Endothelial cell of umbilical vein (primary cell): ENCODE measurements at regions not wholly inside any gene's neighbourhood (a gene's known extent, or its start where the extent isn't known, plus 50 kb on each side); places are given as distances from the start of the nearest gene placed in this dataset.

Experiments
- BruUV-seq: library from RNA; stranded (reverse); fragments of 400-500 nt; replicated peaks from 2 replicates; lab custom pipeline; 2021; lab: Mats Ljungman, UMichigan
- CTCF ChIA-PET: fragments of 300-600, 350-600 bp; sonication (Branson Sonifier 250); formaldehyde crosslinking; loops from one replicate; lab custom pipeline; 2021; ENCODE audit warnings: antibody characterized with exemption, inconsistent platforms; lab: Charles Lee
- POLR2A ChIA-PET: fragments of 300-600, 350-600 bp; sonication (Branson Sonifier 250); formaldehyde crosslinking; loops from one replicate; lab custom pipeline; 2021; ENCODE audit warnings: antibody characterized with exemption, inconsistent platforms; lab: Charles Lee
- DNase-seq: peaks from one replicate; pipeline ENCODE4 v3.0.0-alpha.2; 2011; ENCODE audit warnings: low read depth, low spot score
- FAIRE-seq: peaks from 2 replicates; lab custom pipeline; 2011; peaks lifted over from hg19 to GRCh38; lab: Jason Lieb, UNC
- H2AFZ ChIP-seq: 2 replicates; pipeline ENCODE4 v1.6.0; 2012; ENCODE audit warnings: low read depth, low read length, control low read depth, inconsistent platforms
- H3K27ac ChIP-seq: 2 replicates; pipeline ENCODE4 v1.5.1; 2011; ENCODE audit warnings: low read depth, mild to moderate bottlenecking, control low read depth, low read length, moderate library complexity; ENCODE audit not compliant: insufficient read depth
- H3K27me3 ChIP-seq, 2 experiments: 2 replicates each; pipeline versions ENCODE4 v1.6.0 to v1.6.1; 2011; ENCODE audit warnings: low read length in 2 of 2, mixed read lengths in 1 of 2; ENCODE audit not compliant: control insufficient read depth in 2 of 2, insufficient read depth in 2 of 2
- H3K36me3 ChIP-seq, 2 experiments: 2 replicates in 1 of 2; 3 replicates in 1 of 2; pipeline ENCODE4 v1.5.1; 2011; ENCODE audit warnings: low read length in 2 of 2, mild to moderate bottlenecking in 1 of 2, moderate library complexity in 1 of 2; ENCODE audit not compliant: control insufficient read depth in 2 of 2, insufficient read depth in 2 of 2; ENCODE audit errors: extremely low read depth in 1 of 2
- H3K4me1 ChIP-seq: 3 replicates; pipeline ENCODE4 v1.5.1; 2011; ENCODE audit warnings: mild to moderate bottlenecking, low read length; ENCODE audit not compliant: control insufficient read depth, insufficient read depth; ENCODE audit errors: extremely low read depth
- H3K4me2 ChIP-seq: 2 replicates; pipeline ENCODE4 v1.6.1; 2011; ENCODE audit warnings: low read length, control low read depth, mixed read lengths; ENCODE audit not compliant: insufficient read depth
- H3K4me3 ChIP-seq, 3 experiments: fragments of 200-600 bp in 1 of 3; sonication (generic), shearing (Covaris generic) in 1 of 3; replicated peaks in 1 of 3; 2 replicates each; pipeline ENCODE4 v1.5.1; 2011 to 2016; ENCODE audit warnings: control low read depth in 3 of 3, low read length in 3 of 3, mild to moderate bottlenecking in 2 of 3, inconsistent platforms in 1 of 3, low read depth in 1 of 3, moderate library complexity in 1 of 3; ENCODE audit not compliant: insufficient read depth in 1 of 3
- H3K79me2 ChIP-seq: 2 replicates; pipeline ENCODE4 v1.6.0; 2012; ENCODE audit warnings: low read length, inconsistent platforms; ENCODE audit not compliant: control insufficient read depth, insufficient read depth
- H3K9ac ChIP-seq: replicated peaks from 2 replicates; pipeline ENCODE3; 2011; ENCODE audit warnings: low read length, control low read depth; ENCODE audit not compliant: insufficient read depth; ENCODE audit errors: extremely low read depth
- H3K9me1 ChIP-seq: replicated peaks from 3 replicates; pipeline ENCODE4 v1.6.0; 2011; ENCODE audit warnings: mild to moderate bottlenecking, low read length; ENCODE audit not compliant: control insufficient read depth, insufficient read depth; ENCODE audit errors: extremely low read depth
- H3K9me3 ChIP-seq: replicated peaks from 2 replicates; pipeline ENCODE4 v1.5.1; 2012; ENCODE audit warnings: low read length, inconsistent platforms; ENCODE audit not compliant: control insufficient read depth, insufficient read depth
- H4K20me1 ChIP-seq: replicated peaks from 2 replicates; pipeline ENCODE3; 2011; ENCODE audit warnings: mild to moderate bottlenecking, low read length; ENCODE audit not compliant: control insufficient read depth, insufficient read depth; ENCODE audit errors: extremely low read depth
- CTCF ChIP-seq, 2 donors: IDR thresholded peaks; 1 replicate in 1 of 2; 2 replicates in 1 of 2; pipeline ENCODE4 v1.5.1; 2011; ENCODE audit warnings: low read length in 2 of 2, mild to moderate bottlenecking in 2 of 2, moderate library complexity in 2 of 2, control low read depth in 1 of 2, inconsistent platforms in 1 of 2, low read depth in 1 of 2; ENCODE audit not compliant: insufficient read depth in 1 of 2; ENCODE audit errors: extremely low read depth in 1 of 2
- EZH2 ChIP-seq: IDR thresholded peaks from 2 replicates; pipeline ENCODE4 v1.6.1; 2012; ENCODE audit warnings: borderline replicate concordance, low read depth, mild to moderate bottlenecking, moderate library complexity, low read length, inconsistent platforms; ENCODE audit not compliant: severe bottlenecking
- FOS ChIP-seq: IDR thresholded peaks from 2 replicates; pipeline ENCODE4 v1.6.1; 2011; ENCODE audit warnings: mild to moderate bottlenecking, low read length, moderate library complexity, borderline replicate concordance; ENCODE audit not compliant: insufficient read depth
- GATA2 ChIP-seq: IDR thresholded peaks from 2 replicates; pipeline ENCODE4 v1.7.0; 2011; ENCODE audit warnings: low read depth, mild to moderate bottlenecking, moderate library complexity, mixed read lengths, low read length; ENCODE audit not compliant: insufficient read length, insufficient read depth
- JUN ChIP-seq: IDR thresholded peaks from 2 replicates; pipeline ENCODE4 v1.6.1; 2011; ENCODE audit warnings: borderline replicate concordance, low read depth; ENCODE audit not compliant: insufficient read length, insufficient read depth
- MAX ChIP-seq: IDR thresholded peaks from 2 replicates; pipeline ENCODE4 v1.6.1; 2011; ENCODE audit not compliant: insufficient read depth, insufficient read length
- MYC ChIP-seq: IDR thresholded peaks from one replicate; pipeline ENCODE4 v1.6.1; 2011; ENCODE audit warnings: mild to moderate bottlenecking, low read depth, low read length
- POLR2A ChIP-seq: IDR thresholded peaks from 2 replicates; pipeline ENCODE4 v1.6.1; 2012; ENCODE audit warnings: low read depth, mild to moderate bottlenecking, control low read depth, low read length
- POLR2AphosphoS5 ChIP-seq: IDR thresholded peaks from 2 replicates; pipeline ENCODE4 v1.6.1; 2012; ENCODE audit warnings: low read depth, mild to moderate bottlenecking, control low read depth, low read length, moderate library complexity; ENCODE audit not compliant: insufficient read depth
- dilution Hi-C: fragments of 300-500 bp; cut with MboI; formaldehyde crosslinking; loops from one replicate; pipeline ENCODE4 v1.15.0; 2019; ENCODE audit warnings: low sequenced_read_pairs; ENCODE audit not compliant: extremely low pct_ligation_motif_present
- intact Hi-C: fragments of 100-400 bp; cut with micrococcal nuclease; formaldehyde crosslinking; loops from one replicate; pipeline ENCODE4 v1.10.0; 2022

- TF ChIP-seq FOS (no peak), CTCF (IDR thresholded peaks at IDR 0.05; ENCODE audit: extremely low read depth in 1 of 2, insufficient read depth in 1 of 2, low read depth in 1 of 2, low read length in 2 of 2) (no peak), POLR2AphosphoS5 (no peak), GATA2 (no peak), MYC (no peak), EZH2 (no peak), MAX (no peak), JUN (no peak), POLR2A (no peak)
- Histone ChIP-seq H3K27ac (no peak overlapping the region), H4K20me1 (no peaks in the 10 kb centered on the region), H3K9me3 (no peaks in the 10 kb centered on the region), H3K27me3 (no peaks in the 10 kb centered on the region), H3K9ac (no peak overlapping the region), H3K9me1 (no peaks in the 10 kb centered on the region), H3K36me3 (no peaks in the 10 kb centered on the region), H3K4me3 (no peak overlapping the region), H3K4me2 (no peak overlapping the region), H2AFZ (no peak overlapping the region), H3K4me1 (no peaks in the 10 kb centered on the region), H3K79me2 (no peaks in the 10 kb centered on the region)
- ChIA-PET CTCF (no interaction called here), POLR2A (no interaction called here)
- DNase-seq (no peak), FAIRE-seq (no peak)
- no TSS peak for BruUV-seq
- dilution Hi-C loops (no loop called here), intact Hi-C loops (no loop called here)
These were observed 361.7 kb downstream of the TAF11L14 start for GRCh38 chr5:17995997-17996396.
